ENCODE measurements at regions not wholly inside any gene's neighbourhood (a gene's known extent, or its start where the extent isn't known, plus 50 kb on each side); places are given as distances from the start of the nearest gene placed in this dataset.
"Not testable (repeated sequence)": the region's sequence is repeated elsewhere in the genome, so short reads cannot be mapped to it uniquely, and the experiment has no call there.

DNA sequence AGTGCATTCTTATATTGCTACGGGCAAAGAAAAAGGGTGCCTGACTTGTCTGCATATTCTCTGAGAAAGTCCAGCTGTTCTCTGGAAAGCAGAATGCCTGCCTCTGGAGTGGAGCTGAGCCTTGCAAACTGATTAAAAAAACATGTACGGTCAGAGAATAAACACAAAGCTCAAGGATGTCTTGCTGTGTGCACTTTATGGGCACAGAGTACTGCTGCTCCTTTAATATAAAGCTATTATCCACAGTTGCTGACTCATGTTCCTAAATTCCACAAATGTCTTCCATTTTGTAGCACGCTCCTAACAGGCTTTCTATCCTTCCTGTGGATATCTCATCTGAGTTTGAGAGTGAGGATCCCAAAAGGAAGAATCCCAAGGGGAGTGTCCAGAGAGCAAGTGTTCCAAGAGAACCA lies 229.0 kb downstream of the MREG start:
- H3K4me3 ChIP-seq (ENCODE audit: low read depth, low read length, poor library complexity, severe bottlenecking): no peak overlapping the region

DNA sequence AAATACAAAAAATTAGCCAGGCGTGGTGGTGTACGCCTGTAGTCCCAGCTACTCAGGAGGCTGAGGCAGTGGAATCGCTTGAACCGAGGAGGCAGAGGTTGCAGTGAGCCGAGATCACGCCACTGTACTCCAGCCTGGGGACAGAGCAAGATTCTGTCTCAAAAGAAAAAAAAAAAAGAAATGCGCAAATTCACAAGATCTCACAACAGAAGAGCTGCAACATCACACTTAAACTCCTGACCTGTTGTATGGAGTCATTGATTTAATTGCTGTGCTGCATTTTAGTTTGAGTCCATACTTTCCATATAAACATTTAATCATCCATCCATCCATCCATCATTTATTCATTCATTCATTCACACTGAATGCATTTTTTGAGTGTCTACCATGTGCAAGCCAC lies 229.7 kb downstream of the MREG start:
- not testable (repeated sequence) for H3K4me3 ChIP-seq (ENCODE audit: low read depth, low read length, poor library complexity, severe bottlenecking); H3K27me3 ChIP-seq (ENCODE audit: insufficient read depth, low read length); H3K9me3 ChIP-seq (ENCODE audit: low read length); H2AFZ ChIP-seq (ENCODE audit: low read length); H3K9ac ChIP-seq (ENCODE audit: low read length); H4K20me1 ChIP-seq (ENCODE audit: insufficient read depth, low read length); H3F3A ChIP-seq (ENCODE audit: insufficient read depth, low read length); H3K4me1 ChIP-seq (ENCODE audit: insufficient read depth, low read length, severe bottlenecking); H3K36me3 ChIP-seq (ENCODE audit: insufficient read depth, low read length); H3K27ac ChIP-seq (ENCODE audit: low read depth, low read length, poor library complexity, severe bottlenecking); H3K9me2 ChIP-seq (ENCODE audit: low read depth, low read length); H3K79me2 ChIP-seq (ENCODE audit: insufficient read depth, low read length); H3K4me2 ChIP-seq (ENCODE audit: low read length)

More for the DNA sequence above, 229.0 kb downstream of the MREG start:
- TF ChIP-seq EZH2 (IDR thresholded peaks at IDR 0.05; ENCODE audit: borderline replicate concordance, low read length): no peak
- no peak for TF ChIP-seq CTCF (IDR thresholded peaks at IDR 0.05; ENCODE audit: low read length)
- Histone ChIP-seq H3F3A (ENCODE audit: insufficient read depth, low read length) (no peaks in the 10 kb centered on the region), H3K4me1 (ENCODE audit: insufficient read depth, low read length, severe bottlenecking) (no peaks in the 10 kb centered on the region), H2AFZ (ENCODE audit: low read length) (no peak overlapping the region), H3K79me2 (ENCODE audit: insufficient read depth, low read length) (no peaks in the 10 kb centered on the region), H3K27me3 (ENCODE audit: insufficient read depth, low read length) (no peaks in the 10 kb centered on the region), H4K20me1 (ENCODE audit: insufficient read depth, low read length) (no peaks in the 10 kb centered on the region), H3K9ac (ENCODE audit: low read length) (no peak overlapping the region), H3K9me3 (ENCODE audit: low read length) (no peaks in the 10 kb centered on the region), H3K4me2 (ENCODE audit: low read length) (no peak overlapping the region), H3K9me2 (ENCODE audit: low read depth, low read length) (no peaks in the 10 kb centered on the region), H3K27ac (ENCODE audit: low read depth, low read length, poor library complexity, severe bottlenecking) (no peak overlapping the region), H3K36me3 (ENCODE audit: insufficient read depth, low read length) (no peaks in the 10 kb centered on the region)

GRCh38 chr2:215782965-215783364 lies 230.4 kb downstream of the MREG start:
- no peak overlapping the region for H3K27ac ChIP-seq (ENCODE audit: low read depth, low read length, poor library complexity, severe bottlenecking)
- H3K27me3 ChIP-seq (ENCODE audit: insufficient read depth, low read length): no peaks in the 10 kb centered on the region
- H3K9ac ChIP-seq (ENCODE audit: low read length): no peak overlapping the region
- H3F3A ChIP-seq (ENCODE audit: insufficient read depth, low read length): no peaks in the 10 kb centered on the region
- no peaks in the 10 kb centered on the region for H3K4me1 ChIP-seq (ENCODE audit: insufficient read depth, low read length, severe bottlenecking)
- TF ChIP-seq EZH2 (IDR thresholded peaks at IDR 0.05; ENCODE audit: borderline replicate concordance, low read length) (no peak), CTCF (IDR thresholded peaks at IDR 0.05; ENCODE audit: low read length) (no peak)
- no peaks in the 10 kb centered on the region for H3K79me2 ChIP-seq (ENCODE audit: insufficient read depth, low read length)
- H4K20me1 ChIP-seq (ENCODE audit: insufficient read depth, low read length): no peaks in the 10 kb centered on the region
- H3K9me3 ChIP-seq (ENCODE audit: low read length): no peaks in the 10 kb centered on the region
- no peak overlapping the region for H3K4me2 ChIP-seq (ENCODE audit: low read length)
- H3K9me2 ChIP-seq (ENCODE audit: low read depth, low read length): no peaks in the 10 kb centered on the region
- H2AFZ ChIP-seq (ENCODE audit: low read length): no peak overlapping the region
- no peak overlapping the region for H3K4me3 ChIP-seq (ENCODE audit: low read depth, low read length, poor library complexity, severe bottlenecking)
- H3K36me3 ChIP-seq (ENCODE audit: insufficient read depth, low read length): no peaks in the 10 kb centered on the region

- Histone ChIP-seq H3K79me2 (ENCODE audit: insufficient read depth, low read length) (no peaks in the 10 kb centered on the region), H3K4me1 (ENCODE audit: insufficient read depth, low read length, severe bottlenecking) (no peaks in the 10 kb centered on the region), H3K27me3 (ENCODE audit: insufficient read depth, low read length) (no peaks in the 10 kb centered on the region), H3K9ac (ENCODE audit: low read length) (no peak overlapping the region), H3F3A (ENCODE audit: insufficient read depth, low read length) (no peaks in the 10 kb centered on the region), H3K4me3 (ENCODE audit: low read depth, low read length, poor library complexity, severe bottlenecking) (no peak overlapping the region), H3K9me3 (ENCODE audit: low read length) (no peaks in the 10 kb centered on the region), H3K9me2 (ENCODE audit: low read depth, low read length) (no peaks in the 10 kb centered on the region), H3K4me2 (ENCODE audit: low read length) (no peak overlapping the region), H2AFZ (ENCODE audit: low read length) (no peak overlapping the region), H4K20me1 (ENCODE audit: insufficient read depth, low read length) (no peaks in the 10 kb centered on the region), H3K36me3 (ENCODE audit: insufficient read depth, low read length) (no peaks in the 10 kb centered on the region), H3K27ac (ENCODE audit: low read depth, low read length, poor library complexity, severe bottlenecking) (no peak overlapping the region)
- no peak for TF ChIP-seq CTCF (IDR thresholded peaks at IDR 0.05; ENCODE audit: low read length)
- TF ChIP-seq EZH2 (IDR thresholded peaks at IDR 0.05; ENCODE audit: borderline replicate concordance, low read length): no peak
Measured at GRCh38 chr2:215782295-215782694, 231.1 kb downstream of the MREG start.
